SK-N-SH (cell line): ENCODE measurements at regions not wholly inside any gene's neighbourhood (a gene's known extent, or its start where the extent isn't known, plus 50 kb on each side); places are given as distances from the start of the nearest gene placed in this dataset.

Experiments
- CTCF ChIP-seq: fragments of 200-600 bp; sonication (generic); IDR thresholded peaks from 2 replicates; pipeline ENCODE4 v1.6.1; 2017; ENCODE audit warnings: antibody characterized with exemption, mild to moderate bottlenecking, moderate library complexity
- ELF1 ChIP-seq: IDR thresholded peaks from 2 replicates; pipeline ENCODE4 v1.4.0; 2012
- EP300 ChIP-seq, 2 experiments: IDR thresholded peaks; 2 replicates each; pipeline versions ENCODE4 v1.4.0 to v1.6.1; 2012; ENCODE audit warnings: borderline replicate concordance in 1 of 2, low read depth in 1 of 2, low read length in 1 of 2
- EZH2phosphoT487 ChIP-seq: fragments of 200-600 bp; sonication (generic); IDR thresholded peaks from 2 replicates; pipeline ENCODE4 v1.6.1; 2017; ENCODE audit warnings: low read depth, mixed run types, mild to moderate bottlenecking, antibody characterized with exemption, moderate library complexity, borderline replicate concordance
- JUND ChIP-seq: IDR thresholded peaks from 2 replicates; pipeline ENCODE4 v1.4.0; 2012
- MXI1 ChIP-seq: IDR thresholded peaks from 2 replicates; pipeline ENCODE4 v1.6.1; 2012; ENCODE audit warnings: mild to moderate bottlenecking, low read depth, low read length, improper control_type of control experiment
- NRF1 ChIP-seq: IDR thresholded peaks from 2 replicates; pipeline ENCODE4 v1.6.1; 2012; ENCODE audit warnings: low read depth, mild to moderate bottlenecking, low read length
- PBX3 ChIP-seq: IDR thresholded peaks from 2 replicates; pipeline ENCODE4; 2012
- POLR2AphosphoS5 ChIP-seq: IDR thresholded peaks from 2 replicates; pipeline ENCODE4 v1.6.1; 2012; ENCODE audit warnings: low read depth, low read length
- SIN3A ChIP-seq: IDR thresholded peaks from 2 replicates; pipeline ENCODE4 v1.6.1; 2012; ENCODE audit warnings: low read depth, mild to moderate bottlenecking, low read length, moderate library complexity, borderline replicate concordance
- TAF1 ChIP-seq: IDR thresholded peaks from 2 replicates; pipeline ENCODE4 v1.6.1; 2012; ENCODE audit warnings: low read depth, mild to moderate bottlenecking, low read length, moderate library complexity, borderline replicate concordance
- YY1 ChIP-seq: IDR thresholded peaks from 2 replicates; pipeline ENCODE4 v1.4.0; 2012; ENCODE audit warnings: low read depth, mild to moderate bottlenecking
- ZBTB33 ChIP-seq: IDR thresholded peaks from 2 replicates; pipeline ENCODE4 v1.4.0; 2012; ENCODE audit warnings: low read depth, borderline replicate concordance
- TF ChIP-seq, protein P1 (sequence below): IDR thresholded peaks from 2 replicates; pipeline ENCODE4 v1.4.0; 2012; ENCODE audit warnings: low read depth

GRCh38 chr5:109594217-109594616 is 95.5 kb upstream of the MAN2A1 start:
- TF ChIP-seq CTCF (no peak), EP300 (IDR thresholded peaks at IDR 0.05; ENCODE audit: borderline replicate concordance in 1 of 2, low read depth in 1 of 2, low read length in 1 of 2) (no peak), YY1 (no peak), EZH2phosphoT487 (no peak), POLR2AphosphoS5 (no peak), NRF1 (no peak), SIN3A (no peak), MXI1 (no peak), ELF1 (no peak), ZBTB33 (no peak), JUND (no peak), TAF1 (no peak), PBX3 (no peak)
- TF ChIP-seq, protein P1, sequence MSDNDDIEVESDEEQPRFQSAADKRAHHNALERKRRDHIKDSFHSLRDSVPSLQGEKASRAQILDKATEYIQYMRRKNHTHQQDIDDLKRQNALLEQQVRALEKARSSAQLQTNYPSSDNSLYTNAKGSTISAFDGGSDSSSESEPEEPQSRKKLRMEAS = no peak
